Loucy (cell line): ENCODE measurements at regions not wholly inside any gene's neighbourhood (a gene's known extent, or its start where the extent isn't known, plus 50 kb on each side); places are given as distances from the start of the nearest gene placed in this dataset.

Experiments
- H2AFZ ChIP-seq: fragments of 200-600 bp; sonication (generic); 2 replicates; pipeline ENCODE4 v1.6.0; 2016; ENCODE audit warnings: antibody characterized with exemption, mild to moderate bottlenecking, low read length, moderate library complexity
- H3F3A ChIP-seq: fragments of 200-600 bp; 2 replicates; pipeline ENCODE4 v1.6.0; 2016; ENCODE audit warnings: antibody characterized with exemption, low read depth, mild to moderate bottlenecking
- H3K27me3 ChIP-seq: fragments of 200-600 bp; sonication (generic); 2 replicates; pipeline ENCODE4 v1.6.1; 2014; ENCODE audit warnings: low read length, mild to moderate bottlenecking; ENCODE audit not compliant: insufficient read depth, poor library complexity, severe bottlenecking
- H3K36me3 ChIP-seq: fragments of 200-600 bp; sonication (generic); 2 replicates; pipeline ENCODE4 v1.6.1; 2016; ENCODE audit warnings: low read length; ENCODE audit not compliant: insufficient read depth
- H3K4me1 ChIP-seq: fragments of 200-600 bp; sonication (generic); 2 replicates; pipeline ENCODE4 v1.5.1; 2014; ENCODE audit warnings: low read length, mild to moderate bottlenecking; ENCODE audit not compliant: insufficient read depth, poor library complexity, severe bottlenecking
- H3K4me2 ChIP-seq: fragments of 200-600 bp; sonication (generic); 2 replicates; pipeline ENCODE4 v1.6.0; 2014; ENCODE audit warnings: antibody characterized with exemption, low read length, low read depth, mild to moderate bottlenecking; ENCODE audit not compliant: poor library complexity, severe bottlenecking
- H3K4me3 ChIP-seq: fragments of 200-600 bp; sonication (generic); 2 replicates; pipeline ENCODE4 v1.5.1; 2014; ENCODE audit warnings: low read length, mild to moderate bottlenecking, mixed read lengths; ENCODE audit not compliant: poor library complexity, severe bottlenecking
- H3K79me2 ChIP-seq: fragments of 200-600 bp; sonication (generic); 2 replicates; pipeline ENCODE4 v1.6.1; 2014; ENCODE audit warnings: low read length; ENCODE audit not compliant: insufficient read depth
- H3K9ac ChIP-seq: fragments of 200-600 bp; sonication (generic); 2 replicates; pipeline ENCODE4 v1.6.0; 2014; ENCODE audit warnings: mild to moderate bottlenecking, low read depth, low read length, moderate library complexity; ENCODE audit not compliant: poor library complexity, severe bottlenecking
- H3K9me2 ChIP-seq: fragments of 200-600 bp; sonication (generic); replicated peaks from 2 replicates; pipeline ENCODE4 v1.6.1; 2016; ENCODE audit warnings: low read depth, low read length, mixed read lengths
- H3K9me3 ChIP-seq: fragments of 200-600 bp; sonication (generic); 2 replicates; pipeline ENCODE4 v1.6.1; 2014; ENCODE audit warnings: mild to moderate bottlenecking, antibody characterized with exemption, low read length, low read depth; ENCODE audit not compliant: insufficient read depth
- H4K20me1 ChIP-seq: fragments of 200-600 bp; sonication (generic); 2 replicates; pipeline ENCODE4 v1.6.0; 2014; ENCODE audit warnings: antibody characterized with exemption, low read length, mild to moderate bottlenecking; ENCODE audit not compliant: insufficient read depth, poor library complexity, severe bottlenecking
- CTCF ChIP-seq: fragments of 200-600 bp; sonication (generic); conservative IDR thresholded peaks from 2 replicates; pipeline ENCODE4 v1.5.1; 2014; ENCODE audit warnings: mild to moderate bottlenecking, antibody characterized with exemption, low read length
- EZH2phosphoT487 ChIP-seq: fragments of 200-600 bp; IDR thresholded peaks from 2 replicates; pipeline ENCODE4 v1.6.1; 2018; ENCODE audit warnings: antibody characterized with exemption, mild to moderate bottlenecking, moderate library complexity, borderline replicate concordance

- Histone ChIP-seq H3K9me2 (no peaks in the 10 kb centered on the region), H4K20me1 (no peaks in the 10 kb centered on the region), H3F3A (no peaks in the 10 kb centered on the region), H3K9me3 (peaks cover 12% of the 10 kb centered on the region), H2AFZ (peak overlapping the region; percentile 70; the same call in 1 of the 2 replicates), H3K36me3 (no peaks in the 10 kb centered on the region), H3K4me1 (peaks cover 55% of the 10 kb centered on the region), H3K79me2 (no peaks in the 10 kb centered on the region), H3K4me2 (peak overlapping the region; percentile 60), H3K9ac (peak overlapping the region; percentile 24), H3K4me3 (no peak overlapping the region), H3K27me3 (no peaks in the 10 kb centered on the region)
- TF ChIP-seq EZH2phosphoT487 (no peak), CTCF (no peak)
Measured at GRCh38 chr4:54908763-54909162, 216.6 kb downstream of the KDR start.

DNA sequence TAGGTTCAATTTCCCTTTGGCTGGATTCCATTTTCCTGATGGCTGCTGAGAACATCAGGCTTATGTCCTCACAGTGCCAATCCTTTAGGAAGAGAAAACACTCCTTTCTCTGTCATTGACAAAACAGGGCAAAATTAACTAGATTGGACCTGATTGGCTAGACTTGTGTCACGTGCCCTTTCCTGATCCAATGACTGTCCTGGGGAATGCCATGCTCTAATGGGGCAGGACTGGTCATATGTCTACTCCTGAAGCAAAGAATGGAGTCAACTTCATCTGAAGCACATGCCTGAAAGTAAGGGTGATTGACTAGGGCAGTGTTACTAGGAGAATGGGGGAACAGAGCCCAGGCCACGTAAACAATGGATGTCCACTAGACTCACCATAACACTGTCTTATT lies 220.4 kb downstream of the KDR start:
- Histone ChIP-seq H3K27me3 (no peaks in the 10 kb centered on the region), H2AFZ (no peak overlapping the region), H3F3A (no peaks in the 10 kb centered on the region), H3K4me1 (peaks cover 19% of the 10 kb centered on the region), H3K4me2 (no peak overlapping the region), H3K36me3 (no peaks in the 10 kb centered on the region), H3K9me2 (no peaks in the 10 kb centered on the region), H3K4me3 (no peak overlapping the region), H3K9me3 (peaks cover 12% of the 10 kb centered on the region), H3K9ac (no peak overlapping the region), H4K20me1 (no peaks in the 10 kb centered on the region), H3K79me2 (no peaks in the 10 kb centered on the region)
- TF ChIP-seq CTCF (no peak), EZH2phosphoT487 (no peak)

GRCh38 chr4:54902976-54903375 lies 222.4 kb downstream of the KDR start:
- Histone ChIP-seq H3F3A (no peaks in the 10 kb centered on the region), H3K79me2 (no peaks in the 10 kb centered on the region), H3K27me3 (no peaks in the 10 kb centered on the region), H3K4me1 (peaks cover 16% of the 10 kb centered on the region), H3K9me3 (peaks cover 12% of the 10 kb centered on the region), H2AFZ (no peak overlapping the region), H3K9ac (no peak overlapping the region), H4K20me1 (no peaks in the 10 kb centered on the region), H3K4me3 (no peak overlapping the region), H3K36me3 (no peaks in the 10 kb centered on the region), H3K9me2 (no peaks in the 10 kb centered on the region), H3K4me2 (no peak overlapping the region)
- TF ChIP-seq EZH2phosphoT487, result no peak
- TF ChIP-seq CTCF, result no peak
